A673 (cell line): ENCODE measurements at regions not wholly inside any gene's neighbourhood (a gene's known extent, or its start where the extent isn't known, plus 50 kb on each side); places are given as distances from the start of the nearest gene placed in this dataset.

ENCODE experiments used
- BruUV-seq: library from RNA; stranded (reverse); fragments of 400-500 nt; replicated peaks from 2 replicates; lab custom pipeline; 2021; lab: Mats Ljungman, UMichigan
- CTCF ChIA-PET: fragments of 300-600 bp; sonication (Branson Sonifier 250); formaldehyde crosslinking; loops from one replicate; lab custom pipeline; 2022; ENCODE audit warnings: antibody characterized with exemption; lab: Charles Lee
- POLR2A ChIA-PET: fragments of 300-600 bp; sonication (Branson Sonifier 250); formaldehyde crosslinking; loops from one replicate; lab custom pipeline; 2022; ENCODE audit warnings: antibody characterized with exemption; ENCODE audit not compliant: low non-redundant PET; lab: Charles Lee
- DNase-seq: peaks from one replicate; pipeline ENCODE4 v3.0.0-alpha.2; 2015; ENCODE audit warnings: low spot score
- H3K27ac ChIP-seq: fragments of 200-600 bp; sonication (generic); 2 replicates; pipeline ENCODE4 v1.5.1; 2016; ENCODE audit warnings: mixed run types, low read depth, mild to moderate bottlenecking, mixed read lengths, antibody characterized with exemption, low read length; ENCODE audit not compliant: poor library complexity, severe bottlenecking
- H3K27me3 ChIP-seq: fragments of 200-600 bp; sonication (generic); replicated peaks from 2 replicates; pipeline ENCODE4 v1.6.1; 2017; ENCODE audit warnings: mixed run types, low read depth, mild to moderate bottlenecking, mixed read lengths, antibody characterized with exemption, low read length; ENCODE audit not compliant: insufficient read depth, poor library complexity
- H3K36me3 ChIP-seq: fragments of 200-600 bp; sonication (generic); 2 replicates; pipeline ENCODE4 v1.6.1; 2016; ENCODE audit warnings: mixed run types, mild to moderate bottlenecking, mixed read lengths, antibody characterized with exemption, low read length; ENCODE audit not compliant: insufficient read depth, poor library complexity, severe bottlenecking
- H3K4me1 ChIP-seq: fragments of 200-600 bp; sonication (generic); 2 replicates; pipeline ENCODE4 v1.6.1; 2017; ENCODE audit warnings: mixed run types, mild to moderate bottlenecking, mixed read lengths, antibody characterized with exemption, low read length; ENCODE audit not compliant: insufficient read depth, poor library complexity, severe bottlenecking
- H3K4me3 ChIP-seq: fragments of 200-600 bp; sonication (generic); 2 replicates; pipeline ENCODE4 v1.5.1; 2016; ENCODE audit warnings: low read depth, mixed run types, mild to moderate bottlenecking, mixed read lengths, low read length; ENCODE audit not compliant: poor library complexity, severe bottlenecking
- H3K9me3 ChIP-seq: fragments of 200-600 bp; sonication (generic); 2 replicates; pipeline ENCODE4 v1.6.1; 2016; ENCODE audit warnings: mixed run types, low read depth, mild to moderate bottlenecking, mixed read lengths, antibody characterized with exemption, low read length; ENCODE audit not compliant: poor library complexity, severe bottlenecking
- EZH2 ChIP-seq: fragments of 200-600 bp; sonication (generic); IDR thresholded peaks from 2 replicates; pipeline ENCODE4 v1.6.1; 2017; ENCODE audit warnings: borderline replicate concordance, low read depth, mild to moderate bottlenecking, mixed read lengths, antibody characterized with exemption, low read length; ENCODE audit not compliant: poor library complexity, severe bottlenecking
- intact Hi-C: fragments of 100-400 bp; cut with micrococcal nuclease; formaldehyde crosslinking; loops from one replicate; pipeline ENCODE4 v1.10.0; 2022; ENCODE audit not compliant: unreplicated experiment
- TF ChIP-seq, protein P1 (sequence below): fragments of 300-800, 200-600 bp; sonication (generic); conservative IDR thresholded peaks from 2 replicates; pipeline ENCODE4 v1.5.1; 2017; ENCODE audit warnings: low read depth, mild to moderate bottlenecking, antibody characterized with exemption, low read length, moderate library complexity, mixed read lengths

DNA sequence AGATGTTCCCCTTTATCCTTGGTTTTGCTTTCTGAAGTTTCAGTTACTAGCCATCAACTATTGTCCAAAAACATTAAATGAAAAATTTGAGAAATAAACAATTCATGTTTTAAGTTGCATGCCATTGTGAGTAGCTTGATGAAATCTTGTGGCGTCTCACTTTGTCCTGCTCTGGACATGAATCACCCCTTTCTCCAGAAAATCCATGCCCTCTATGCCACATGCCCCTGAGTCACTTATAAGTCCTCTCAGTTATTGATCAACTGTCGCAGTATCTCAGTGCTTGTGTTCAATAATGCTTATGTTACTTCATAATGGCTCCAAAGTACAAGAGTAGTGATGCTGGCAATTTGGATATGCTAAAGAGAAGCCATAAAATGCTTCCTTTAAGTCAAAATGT is 208.0 kb upstream of the FERD3L start:
- DNase-seq = no peak
- H3K36me3 ChIP-seq = no peaks in the 10 kb centered on the region
- CTCF ChIA-PET = no interaction called here
- no peaks in the 10 kb centered on the region for H3K4me1 ChIP-seq
- intact Hi-C loops = no loop called here
- no peaks in the 10 kb centered on the region for H3K9me3 ChIP-seq
- H3K27ac ChIP-seq = no peak overlapping the region
- TF ChIP-seq, protein P1, sequence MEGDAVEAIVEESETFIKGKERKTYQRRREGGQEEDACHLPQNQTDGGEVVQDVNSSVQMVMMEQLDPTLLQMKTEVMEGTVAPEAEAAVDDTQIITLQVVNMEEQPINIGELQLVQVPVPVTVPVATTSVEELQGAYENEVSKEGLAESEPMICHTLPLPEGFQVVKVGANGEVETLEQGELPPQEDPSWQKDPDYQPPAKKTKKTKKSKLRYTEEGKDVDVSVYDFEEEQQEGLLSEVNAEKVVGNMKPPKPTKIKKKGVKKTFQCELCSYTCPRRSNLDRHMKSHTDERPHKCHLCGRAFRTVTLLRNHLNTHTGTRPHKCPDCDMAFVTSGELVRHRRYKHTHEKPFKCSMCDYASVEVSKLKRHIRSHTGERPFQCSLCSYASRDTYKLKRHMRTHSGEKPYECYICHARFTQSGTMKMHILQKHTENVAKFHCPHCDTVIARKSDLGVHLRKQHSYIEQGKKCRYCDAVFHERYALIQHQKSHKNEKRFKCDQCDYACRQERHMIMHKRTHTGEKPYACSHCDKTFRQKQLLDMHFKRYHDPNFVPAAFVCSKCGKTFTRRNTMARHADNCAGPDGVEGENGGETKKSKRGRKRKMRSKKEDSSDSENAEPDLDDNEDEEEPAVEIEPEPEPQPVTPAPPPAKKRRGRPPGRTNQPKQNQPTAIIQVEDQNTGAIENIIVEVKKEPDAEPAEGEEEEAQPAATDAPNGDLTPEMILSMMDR = no peak
- no peak for TF ChIP-seq EZH2
- no TSS peak for BruUV-seq
- POLR2A ChIA-PET = no interaction called here
- H3K4me3 ChIP-seq = no peak overlapping the region
- H3K27me3 ChIP-seq = peaks cover 11% of the 10 kb centered on the region

DNA sequence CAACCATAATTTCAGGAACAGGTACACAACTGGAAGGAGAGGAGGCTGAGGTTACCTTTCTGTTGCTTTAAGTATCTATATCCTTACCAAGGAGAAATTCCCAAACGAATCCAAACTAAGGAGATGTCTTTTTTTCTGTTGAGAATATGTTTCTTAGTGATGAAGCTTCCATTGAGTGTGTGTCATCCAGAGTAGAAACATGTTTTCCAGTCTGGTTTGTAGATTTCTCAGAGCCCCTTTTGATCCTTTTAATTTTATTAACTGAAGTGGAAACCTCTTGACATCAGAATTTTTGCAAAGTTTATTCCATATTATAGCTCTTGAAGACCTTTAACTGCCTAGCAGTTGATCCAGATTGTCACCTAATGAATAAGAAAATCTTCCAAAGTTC is 207.1 kb upstream of the FERD3L start:
- H3K27ac ChIP-seq = no peak overlapping the region
- BruUV-seq = no TSS peak
- peaks cover 11% of the 10 kb centered on the region for H3K27me3 ChIP-seq
- no peaks in the 10 kb centered on the region for H3K4me1 ChIP-seq
- no peaks in the 10 kb centered on the region for H3K36me3 ChIP-seq
- DNase-seq = no peak
- ChIA-PET CTCF (no interaction called here), POLR2A (no interaction called here)
- intact Hi-C loops = no loop called here
- no peak overlapping the region for H3K4me3 ChIP-seq
- TF ChIP-seq, protein P1 = no peak
- TF ChIP-seq EZH2 = no peak
- no peaks in the 10 kb centered on the region for H3K9me3 ChIP-seq

DNA sequence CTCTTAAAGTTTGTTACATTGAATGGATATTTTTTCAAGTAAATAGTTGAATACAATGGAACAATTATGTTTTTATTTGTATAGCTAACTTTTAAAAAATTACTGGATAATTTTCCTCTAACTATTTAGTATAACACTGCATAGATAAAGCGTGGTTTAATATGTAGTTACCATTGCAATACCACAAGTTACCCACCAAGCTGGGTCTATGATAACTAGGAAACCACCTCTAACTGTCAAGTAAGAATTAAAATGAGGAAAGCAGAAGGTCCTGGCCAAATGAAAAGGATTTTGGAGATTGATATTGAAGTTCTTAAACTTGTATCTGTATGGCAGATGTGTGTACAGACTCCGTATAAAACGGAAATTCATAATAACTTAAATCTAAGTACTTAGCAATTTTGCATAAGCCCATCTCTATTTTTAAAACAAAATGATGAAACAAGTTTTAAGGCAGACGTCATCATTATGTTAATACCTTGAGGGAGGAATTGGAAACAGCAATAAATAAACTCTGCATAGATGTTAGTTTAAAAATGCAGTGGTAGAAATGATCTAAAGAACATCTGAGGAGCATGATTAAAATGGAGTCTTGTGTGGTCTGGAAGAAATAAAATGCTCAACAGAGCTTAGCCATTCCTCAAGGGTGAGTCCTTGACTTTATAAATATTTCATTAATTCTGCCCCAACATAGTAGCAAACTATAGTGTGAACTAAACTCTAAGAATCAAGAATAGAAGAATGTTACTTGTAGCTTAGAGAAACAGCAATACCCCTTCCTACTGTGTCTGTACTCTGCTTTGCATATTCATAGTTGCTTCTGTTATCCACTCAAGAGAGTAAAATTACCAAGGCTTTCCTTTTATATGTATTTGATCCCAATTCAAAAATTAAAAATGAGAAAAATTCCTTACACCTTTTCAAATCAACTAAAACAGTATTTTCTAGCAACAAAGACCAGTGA is 206.4 kb upstream of the FERD3L start:
- Histone ChIP-seq H3K27me3 (peaks cover 11% of the 10 kb centered on the region), H3K4me1 (no peaks in the 10 kb centered on the region), H3K27ac (no peak overlapping the region), H3K36me3 (no peaks in the 10 kb centered on the region), H3K9me3 (no peaks in the 10 kb centered on the region), H3K4me3 (no peak overlapping the region)
- DNase-seq = no peak
- intact Hi-C loops = no loop called here
- CTCF ChIA-PET = no interaction called here
- no peak for TF ChIP-seq EZH2
- TF ChIP-seq, protein P1 = no peak
- POLR2A ChIA-PET = no interaction called here
- BruUV-seq = no TSS peak
